Endodermal cell (in vitro differentiated cells): ENCODE measurements at regions not wholly inside any gene's neighbourhood (a gene's known extent, or its start where the extent isn't known, plus 50 kb on each side); places are given as distances from the start of the nearest gene placed in this dataset.

Experiments
- DNase-seq: peaks from one replicate; pipeline ENCODE4 v3.0.0-alpha.2; 2017
- H3K27ac ChIP-seq: 2 replicates; pipeline ENCODE4 v1.5.1; 2013; ENCODE audit warnings: mild to moderate bottlenecking, low read depth, low read length, moderate library complexity
- H3K27me3 ChIP-seq: 2 replicates; pipeline ENCODE4 v1.6.1; 2013; ENCODE audit warnings: mild to moderate bottlenecking, low read length, moderate library complexity; ENCODE audit not compliant: insufficient read depth, control insufficient read depth, poor library complexity, severe bottlenecking
- H3K36me3 ChIP-seq: 2 replicates; pipeline ENCODE4 v1.7.0; 2013; ENCODE audit warnings: mild to moderate bottlenecking, low read length, moderate library complexity; ENCODE audit not compliant: control insufficient read depth, insufficient read depth
- H3K4me1 ChIP-seq: one replicate; pipeline ENCODE4 v1.7.0; 2013; ENCODE audit warnings: low read length; ENCODE audit not compliant: control insufficient read depth, insufficient read depth
- H3K4me3 ChIP-seq: 2 replicates; pipeline ENCODE4 v1.5.1; 2013; ENCODE audit warnings: mild to moderate bottlenecking, low read length, moderate library complexity
- H3K9ac ChIP-seq: 2 replicates; pipeline ENCODE4 v1.6.1; 2013; ENCODE audit warnings: mild to moderate bottlenecking, low read length, moderate library complexity; ENCODE audit not compliant: poor library complexity, severe bottlenecking; ENCODE audit errors: extremely low read depth
- H3K9me3 ChIP-seq: 2 replicates; pipeline ENCODE4 v1.6.1; 2013; ENCODE audit warnings: mild to moderate bottlenecking, low read length, moderate library complexity; ENCODE audit not compliant: control insufficient read depth
- H3K27ac Mint-ChIP-seq: 2 replicates; pipeline ENCODE4 v1.8.0; 2020; ENCODE audit warnings: mixed read lengths
- H3K27me3 Mint-ChIP-seq: 2 replicates; pipeline ENCODE4 v1.8.0; 2021; ENCODE audit warnings: mild to moderate bottlenecking, mixed read lengths; ENCODE audit not compliant: insufficient read depth
- H3K36me3 Mint-ChIP-seq: 2 replicates; pipeline ENCODE4 v1.8.0; 2020; ENCODE audit warnings: low read depth, mixed read lengths
- H3K4me1 Mint-ChIP-seq: 2 replicates; pipeline ENCODE4 v1.8.0; 2020; ENCODE audit warnings: mixed read lengths
- H3K4me3 Mint-ChIP-seq: 2 replicates; pipeline ENCODE4 v1.8.0; 2020; ENCODE audit warnings: mild to moderate bottlenecking, moderate library complexity, mixed read lengths
- H3K9me3 Mint-ChIP-seq: 2 replicates; pipeline ENCODE4 v1.8.0; 2020; ENCODE audit warnings: mild to moderate bottlenecking, mixed read lengths
- CTCF ChIP-seq: fragments of 200-600 bp; sonication (generic); conservative IDR thresholded peaks from 2 replicates; pipeline ENCODE4 v1.5.0; 2021; ENCODE audit warnings: antibody characterized with exemption, mild to moderate bottlenecking
- WGBS, 2 experiments: methylation state at CpG; one replicate each; pipeline versions ENCODE4 v1.1.5 to v1.1.7; 2013; ENCODE audit warnings: missing lambda C conversion rate in 2 of 2, mixed read lengths in 1 of 2; ENCODE audit not compliant: insufficient coverage in 1 of 2, insufficient read length in 1 of 2; 5-methylcytosine and 5-hydroxymethylcytosine counted together

GRCh38 chr2:183752571-183752970 is 628.3 kb downstream of the NUP35 start:
- no peaks in the 10 kb centered on the region for H3K9me3 ChIP-seq
- TF ChIP-seq CTCF, result peak; percentile 52
- no peaks in the 10 kb centered on the region for H3K27me3 ChIP-seq
- no peak overlapping the region for H3K4me3 Mint-ChIP-seq
- H3K36me3 ChIP-seq, result no peaks in the 10 kb centered on the region
- H3K4me1 Mint-ChIP-seq, result peaks cover 8% of the 10 kb centered on the region
- H3K36me3 Mint-ChIP-seq, result no peaks in the 10 kb centered on the region
- WGBS, 2 experiments, result 80 to 92% methylated on average over 1 to 3 of the region's 3 CpGs
- H3K9me3 Mint-ChIP-seq, result no peaks in the 10 kb centered on the region
- H3K27me3 Mint-ChIP-seq, result no peaks in the 10 kb centered on the region
- H3K27ac ChIP-seq, result no peak overlapping the region
- DNase-seq, result no peak
- peak overlapping the region; percentile 13 for H3K27ac Mint-ChIP-seq
- no peaks in the 10 kb centered on the region for H3K4me1 ChIP-seq
- H3K4me3 ChIP-seq, result no peak overlapping the region
- H3K9ac ChIP-seq, result no peak overlapping the region

- 100% methylated on average over 1 of the region's 1 CpG; no CpG with 5 or more reads in 1 of the 2 experiments for WGBS, 2 experiments
- no peaks in the 10 kb centered on the region for H3K9me3 ChIP-seq
- H3K4me1 Mint-ChIP-seq, result peaks cover 11% of the 10 kb centered on the region
These were observed 634.8 kb downstream of the NUP35 start for GRCh38 chr2:183759033-183759432.

GRCh38 chr2:183773775-183774174 is 649.5 kb downstream of the NUP35 start:
- H3K27me3 ChIP-seq, result no peaks in the 10 kb centered on the region
- no peak overlapping the region for H3K4me3 ChIP-seq
- Mint-ChIP-seq H3K9me3 (peaks cover 10% of the 10 kb centered on the region), H3K4me3 (no peak overlapping the region), H3K4me1 (peaks cover 9% of the 10 kb centered on the region), H3K27ac (no peak overlapping the region), H3K36me3 (no peaks in the 10 kb centered on the region), H3K27me3 (no peaks in the 10 kb centered on the region)
- TF ChIP-seq CTCF, result no peak
- DNase-seq, result no peak
- H3K27ac ChIP-seq, result no peak overlapping the region
- H3K9ac ChIP-seq, result no peak overlapping the region
- H3K4me1 ChIP-seq, result peaks cover 7% of the 10 kb centered on the region
- 91% methylated on average over 3 of the region's 3 CpGs; no CpG with 5 or more reads in 1 of the 2 experiments for WGBS, 2 experiments
- H3K36me3 ChIP-seq, result no peaks in the 10 kb centered on the region
- H3K9me3 ChIP-seq, result no peaks in the 10 kb centered on the region

More at GRCh38 chr2:183759033-183759432, 634.8 kb downstream of the NUP35 start:
- Histone ChIP-seq H3K27ac (no peak overlapping the region), H3K36me3 (no peaks in the 10 kb centered on the region), H3K9ac (no peak overlapping the region), H3K4me3 (no peak overlapping the region), H3K4me1 (no peaks in the 10 kb centered on the region), H3K27me3 (no peaks in the 10 kb centered on the region)
- no peak overlapping the region for H3K27ac Mint-ChIP-seq
- no peak for DNase-seq
- no peaks in the 10 kb centered on the region for H3K36me3 Mint-ChIP-seq
- H3K9me3 Mint-ChIP-seq, result no peaks in the 10 kb centered on the region
- TF ChIP-seq CTCF, result no peak
- no peak overlapping the region for H3K4me3 Mint-ChIP-seq
- no peaks in the 10 kb centered on the region for H3K27me3 Mint-ChIP-seq
